K562 (cell line): ENCODE measurements at regions not wholly inside any gene's neighbourhood (a gene's known extent, or its start where the extent isn't known, plus 50 kb on each side); places are given as distances from the start of the nearest gene placed in this dataset.

Source experiments
- ATAC-seq: fragments of 200-7000 bp; cut with Tn5 transposase; 3 replicates; pipeline ENCODE4 v1.9.1; 2020; ENCODE audit warnings: moderate library complexity
- BruUV-seq: library from RNA; stranded (reverse); fragments of 400-500 nt; replicated peaks from 2 replicates; lab custom pipeline; 2021; lab: Mats Ljungman, UMichigan
- CTCF ChIA-PET: fragments of 300-600 bp; formaldehyde crosslinking; extraction: SDS; loops from one replicate; lab custom pipeline; 2021; ENCODE audit warnings: low intra/inter-chr PET ratio; lab: Yijun Ruan, JAX
- POLR2A ChIA-PET: fragments of 300-600, 350-650 bp; sonication (Branson Sonifier 250); formaldehyde crosslinking; extraction: SDS; loops from one replicate; lab custom pipeline; 2021; ENCODE audit warnings: antibody characterized with exemption, inconsistent platforms; lab: Yijun Ruan, JAX
- DNase-seq, 4 experiments: peaks; one replicate each; pipeline versions ENCODE4 v3.0.0 to v3.0.0-alpha.2; 2011 to 2018; ENCODE audit warnings: low spot score in 3 of 4, mixed read lengths in 3 of 4; ENCODE audit errors: extremely low read depth in 1 of 4
- FAIRE-seq: peaks from 2 replicates; lab custom pipeline; 2011; peaks lifted over from hg19 to GRCh38; lab: Jason Lieb, UNC
- H2AFZ ChIP-seq: 2 replicates; pipeline ENCODE4 v1.6.0; 2011; ENCODE audit warnings: low read depth, low read length, control low read depth, inconsistent platforms
- H3K27ac ChIP-seq: fragments of 200-600 bp; 3 replicates; pipeline ENCODE4 v1.8.0; 2011; ENCODE audit warnings: low read depth, mild to moderate bottlenecking, control low read depth, inconsistent platforms, low read length, moderate library complexity, mixed read lengths; ENCODE audit errors: extremely low read depth
- H3K27me3 ChIP-seq, 2 experiments: fragments of 300-600 bp in 1 of 2; 2 replicates in 1 of 2; 3 replicates in 1 of 2; pipeline versions ENCODE4 v1.6.0 to v1.8.0; 2011; ENCODE audit warnings: inconsistent platforms in 2 of 2, low read length in 2 of 2, mild to moderate bottlenecking in 1 of 2, mixed read lengths in 1 of 2, moderate library complexity in 1 of 2; ENCODE audit not compliant: control insufficient read depth in 2 of 2, insufficient read depth in 2 of 2
- H3K36me3 ChIP-seq: fragments of 300-600 bp; 3 replicates; pipeline ENCODE4 v1.8.0; 2011; ENCODE audit warnings: mild to moderate bottlenecking, low read length, inconsistent platforms; ENCODE audit not compliant: control insufficient read depth, insufficient read depth
- H3K4me1 ChIP-seq, 2 experiments: fragments of 200-600 bp in 1 of 2; replicated peaks in 1 of 2; 2 replicates in 1 of 2; 3 replicates in 1 of 2; pipeline versions ENCODE4 v1.5.1 to v1.8.0; 2011; ENCODE audit warnings: inconsistent platforms in 2 of 2, low read length in 2 of 2, mild to moderate bottlenecking in 1 of 2, mixed read lengths in 1 of 2, moderate library complexity in 1 of 2; ENCODE audit not compliant: control insufficient read depth in 2 of 2, insufficient read depth in 2 of 2
- H3K4me2 ChIP-seq: 2 replicates; pipeline ENCODE4 v1.6.1; 2011; ENCODE audit warnings: low read length, control low read depth, inconsistent platforms, mixed read lengths; ENCODE audit not compliant: insufficient read depth
- H3K4me3 ChIP-seq: fragments of 200-600 bp; sonication (generic), shearing (Covaris generic); 2 replicates; pipeline ENCODE4 v1.5.1; 2016; ENCODE audit warnings: control low read depth, inconsistent platforms
- H3K79me2 ChIP-seq: fragments of 200-600 bp; 3 replicates; pipeline ENCODE4 v1.8.0; 2011; ENCODE audit warnings: low read length, inconsistent platforms; ENCODE audit not compliant: control insufficient read depth, insufficient read depth
- H3K9ac ChIP-seq, 2 experiments: 2 replicates each; pipeline versions ENCODE4 v1.6.0 to v1.6.1; 2011; ENCODE audit warnings: low read depth in 2 of 2, low read length in 2 of 2, control low read depth in 1 of 2, inconsistent platforms in 1 of 2, mild to moderate bottlenecking in 1 of 2, mixed read lengths in 1 of 2; ENCODE audit not compliant: insufficient read depth in 1 of 2
- H3K9me1 ChIP-seq: one replicate; pipeline ENCODE4 v1.6.0; 2011; ENCODE audit warnings: inconsistent platforms, mild to moderate bottlenecking, low read length, moderate library complexity; ENCODE audit not compliant: control insufficient read depth, insufficient read depth
- H3K9me3 ChIP-seq: replicated peaks from 2 replicates; pipeline ENCODE4 v1.5.1; 2011; ENCODE audit warnings: low read depth, low read length, inconsistent platforms; ENCODE audit not compliant: control insufficient read depth, insufficient read depth
- H4K20me1 ChIP-seq: replicated peaks from 2 replicates; pipeline ENCODE4 v1.6.1; 2011; ENCODE audit warnings: low read length, inconsistent platforms, mixed read lengths; ENCODE audit not compliant: control insufficient read depth, insufficient read depth
- GABPB2 ChIP-seq: fragments of 250-450 bp; sonication (Bioruptor Pico); conservative IDR thresholded peaks from 2 replicates; pipeline ENCODE4 v1.5.1; 2021; ENCODE audit warnings: mild to moderate bottlenecking
- GTF2B ChIP-seq: IDR thresholded peaks from 2 replicates; pipeline ENCODE4 v1.6.1; 2011; ENCODE audit not compliant: insufficient read length; ENCODE audit errors: extremely low read depth
- POLR2AphosphoS2 ChIP-seq: IDR thresholded peaks from 2 replicates; pipeline ENCODE4 v1.6.1; 2012; ENCODE audit warnings: low read length, improper control_type of control experiment
- ZBTB7A ChIP-seq: IDR thresholded peaks from 2 replicates; pipeline ENCODE4 v1.6.1; 2011; ENCODE audit warnings: low read depth, mild to moderate bottlenecking, low read length, moderate library complexity, borderline replicate concordance; ENCODE audit not compliant: control insufficient read depth
- WGBS: fragments of 100-300 bp; shearing (Covaris generic); methylation state at CpG from one replicate; pipeline ENCODE4 v1.1.6; 2016; ENCODE audit warnings: low coverage, mixed read lengths; ENCODE audit not compliant: insufficient coverage; ENCODE audit errors: missing lambda C conversion rate; 5-methylcytosine and 5-hydroxymethylcytosine counted together
- in situ Hi-C: fragments of 300-500 bp; cut with MboI; formaldehyde crosslinking; loops from 4 replicates; pipeline ENCODE4 v1.15.0; 2018; ENCODE audit warnings: inconsistent platforms, mixed read lengths
- intact Hi-C: fragments of 100-400 bp; cut with micrococcal nuclease; formaldehyde crosslinking; loops from 2 replicates; pipeline ENCODE4 v1.14.2; 2022

DNA sequence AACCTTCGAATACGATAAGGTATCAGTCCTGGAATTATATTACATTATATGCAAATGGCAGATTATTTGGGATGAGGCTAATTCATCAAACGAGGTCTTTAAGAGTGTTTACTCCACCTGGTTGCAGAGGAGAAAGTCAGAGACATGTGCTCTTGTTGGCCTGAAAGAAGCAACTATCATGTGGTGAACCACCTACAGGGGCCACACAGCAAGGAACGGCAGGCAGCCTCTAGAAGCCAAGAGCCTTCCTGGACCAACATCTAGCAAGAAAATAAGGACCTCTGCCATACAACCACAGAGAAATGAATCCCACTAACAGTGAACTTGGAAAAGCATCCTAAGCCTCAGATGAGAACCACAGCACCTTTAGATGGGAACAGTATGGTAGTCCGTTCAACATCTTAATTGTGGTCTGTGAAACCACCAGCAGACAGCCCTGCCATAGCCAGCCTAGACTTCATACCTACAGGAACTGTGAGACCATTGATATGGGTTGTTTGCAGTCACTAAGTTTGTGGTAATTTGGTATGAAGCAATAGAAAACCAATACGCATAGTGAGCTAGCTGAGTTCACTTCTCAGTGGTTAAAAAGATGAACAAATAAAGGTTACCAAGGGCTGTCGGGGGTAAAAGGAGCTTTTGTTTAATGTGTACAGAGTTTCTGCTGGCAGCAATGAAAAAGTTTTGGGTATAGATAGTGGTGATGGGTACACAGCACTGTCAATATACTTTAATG, 345.7 kb upstream of the RUNX1 start:
- POLR2A ChIA-PET = no interaction called here
- WGBS = 54% methylated on average over 7 of the region's 7 CpGs
- no peak for ATAC-seq

DNA sequence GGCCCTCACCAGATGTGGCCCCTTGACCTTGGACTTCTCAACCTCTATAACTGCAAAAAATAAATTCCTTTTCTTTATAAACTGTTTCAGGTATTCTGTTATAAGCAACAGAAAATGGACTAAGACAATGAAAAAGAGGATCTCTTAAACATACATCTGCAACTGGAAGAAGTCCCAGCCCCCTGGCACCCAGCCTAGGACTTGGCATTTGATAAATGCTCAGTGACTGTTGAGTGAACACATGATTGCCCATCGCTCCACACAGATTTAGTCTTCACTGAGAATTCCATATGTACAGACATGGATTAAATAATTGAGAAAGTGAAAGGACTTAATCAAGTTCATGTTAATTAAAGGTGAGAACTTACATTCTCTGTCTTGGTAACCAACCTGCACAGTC, 344.9 kb upstream of the RUNX1 start:
- Histone ChIP-seq H2AFZ (no peak overlapping the region), H4K20me1 (no peaks in the 10 kb centered on the region), H3K27me3 (no peaks in the 10 kb centered on the region), H3K4me2 (no peak overlapping the region), H3K36me3 (no peaks in the 10 kb centered on the region), H3K9me1 (no peaks in the 10 kb centered on the region), H3K4me1 (peaks cover 0 to 2% of the 10 kb centered on the region in 2 experiments; a peak in 2 of 5 replicates), H3K4me3 (no peak overlapping the region), H3K27ac (no peak overlapping the region), H3K9ac (no peak overlapping the region), H3K9me3 (no peaks in the 10 kb centered on the region), H3K79me2 (no peaks in the 10 kb centered on the region)
- no peak for FAIRE-seq
- CTCF ChIA-PET = no interaction called here
- no peak for DNase-seq
- in situ Hi-C loops (no loop called here), intact Hi-C loops (no loop called here)
- no peak for ATAC-seq
- POLR2A ChIA-PET = no interaction called here
- TF ChIP-seq GABPB2 (CRISPR knock-in tag) (no peak), ZBTB7A (no peak)
- 52% methylated on average over 1 of the region's 1 CpG for WGBS
- BruUV-seq = no TSS peak

More for the DNA sequence above, 345.7 kb upstream of the RUNX1 start:
- Histone ChIP-seq H3K79me2 (no peaks in the 10 kb centered on the region), H3K27me3 (no peaks in the 10 kb centered on the region), H4K20me1 (no peaks in the 10 kb centered on the region), H3K9me3 (no peaks in the 10 kb centered on the region), H3K4me3 (no peak overlapping the region), H3K36me3 (no peaks in the 10 kb centered on the region), H3K4me2 (no peak overlapping the region), H3K9me1 (no peaks in the 10 kb centered on the region), H3K4me1 (peaks cover 0 to 10% of the 10 kb centered on the region in 2 experiments; a peak in 2 of 5 replicates), H2AFZ (no peak overlapping the region), H3K27ac (no peak overlapping the region), H3K9ac (no peak overlapping the region)
- TF ChIP-seq POLR2AphosphoS2 (no peak), GTF2B (no peak)
- BruUV-seq = no TSS peak
- intact Hi-C loops = loop anchor here (5.0 kb wide), 1 partner anchor 288 kb away; no protein-coding TSS in a partner anchor
- CTCF ChIA-PET = no interaction called here
- in situ Hi-C loops = no loop called here
- no peak for DNase-seq
- no peak for FAIRE-seq
